ENCODE measurements at regions not wholly inside any gene's neighbourhood (a gene's known extent, or its start where the extent isn't known, plus 50 kb on each side); places are given as distances from the start of the nearest gene placed in this dataset.

DNA sequence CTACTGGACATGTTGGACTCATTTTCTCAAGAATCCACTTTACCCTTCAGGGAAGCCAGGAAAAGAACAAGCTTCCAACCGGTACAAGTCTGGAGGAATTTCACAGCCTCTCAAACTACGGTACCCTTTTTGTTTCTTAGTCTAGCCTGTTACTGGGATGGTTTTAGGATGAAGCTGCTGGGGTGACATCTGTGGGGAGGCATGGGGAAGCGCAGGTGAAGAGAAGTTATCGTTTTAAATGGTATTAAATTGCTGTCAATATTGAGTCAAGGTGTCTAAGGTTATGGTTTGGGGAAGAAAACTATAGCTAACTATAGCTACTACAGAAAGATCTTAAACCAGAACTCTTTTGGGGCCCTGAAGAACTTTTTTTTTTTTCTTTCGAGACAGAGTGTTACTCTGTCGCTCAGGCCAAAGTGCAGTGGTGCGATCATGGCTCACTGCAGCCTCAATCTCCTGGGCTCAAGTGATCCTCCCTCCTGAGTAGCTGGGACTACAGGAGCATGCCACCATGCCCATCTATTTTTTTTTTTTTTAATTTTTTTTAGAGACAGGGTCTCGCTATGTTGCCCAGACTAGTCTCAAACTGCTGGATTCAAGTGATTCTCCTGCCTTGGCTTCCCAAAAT, 128.7 kb downstream of the RIN2 start:
- Mint-ChIP-seq H3K27ac (no peak overlapping the region), H3K27me3 (peaks cover 3 to 11% of the 10 kb centered on the region in 2 donors), H3K4me3 (no peak overlapping the region), H3K36me3 (no peaks in the 10 kb centered on the region), H3K9me3 (peaks cover 0 to 3% (median 0%) of the 10 kb centered on the region in 5 donors), H3K4me1 (no peaks in the 10 kb centered on the region)
- H3K36me3 ChIP-seq (ENCODE audit: insufficient read depth, low read length): no peaks in the 10 kb centered on the region
- DNase-seq: no peak
- no peak overlapping the region for H3K27ac ChIP-seq (ENCODE audit: low read depth, low read length)
- ChIA-PET CTCF (no interaction called here), POLR2A (no interaction called here)
- H3K4me1 ChIP-seq (ENCODE audit: insufficient read depth, low read length): no peaks in the 10 kb centered on the region
- H3K9me3 ChIP-seq (ENCODE audit: low read length): no peaks in the 10 kb centered on the region
- H3K27me3 ChIP-seq (ENCODE audit: insufficient read depth, low read length, poor library complexity, severe bottlenecking): no peaks in the 10 kb centered on the region
- no peak overlapping the region for H3K4me3 ChIP-seq (ENCODE audit: low read length)

GRCh38 chr20:19887556-19888268, 129.4 kb upstream of the NAA20 start:
- Histone ChIP-seq H3K4me1 (ENCODE audit: insufficient read depth, low read length) (no peaks in the 10 kb centered on the region), H3K9me3 (ENCODE audit: low read length) (no peaks in the 10 kb centered on the region), H3K4me3 (ENCODE audit: low read length) (no peak overlapping the region), H3K27ac (ENCODE audit: low read depth, low read length) (no peak overlapping the region), H3K27me3 (ENCODE audit: insufficient read depth, low read length, poor library complexity, severe bottlenecking) (no peaks in the 10 kb centered on the region), H3K36me3 (ENCODE audit: insufficient read depth, low read length) (no peaks in the 10 kb centered on the region)
- Mint-ChIP-seq H3K27me3 (peaks cover 3 to 16% of the 10 kb centered on the region in 2 donors), H3K4me3 (no peak overlapping the region), H3K27ac (no peak overlapping the region), H3K4me1 (no peaks in the 10 kb centered on the region), H3K9me3 (no peaks in the 10 kb centered on the region), H3K36me3 (no peaks in the 10 kb centered on the region)
- ChIA-PET POLR2A (no interaction called here), CTCF (no interaction called here)
- DNase-seq: no peak

DNA sequence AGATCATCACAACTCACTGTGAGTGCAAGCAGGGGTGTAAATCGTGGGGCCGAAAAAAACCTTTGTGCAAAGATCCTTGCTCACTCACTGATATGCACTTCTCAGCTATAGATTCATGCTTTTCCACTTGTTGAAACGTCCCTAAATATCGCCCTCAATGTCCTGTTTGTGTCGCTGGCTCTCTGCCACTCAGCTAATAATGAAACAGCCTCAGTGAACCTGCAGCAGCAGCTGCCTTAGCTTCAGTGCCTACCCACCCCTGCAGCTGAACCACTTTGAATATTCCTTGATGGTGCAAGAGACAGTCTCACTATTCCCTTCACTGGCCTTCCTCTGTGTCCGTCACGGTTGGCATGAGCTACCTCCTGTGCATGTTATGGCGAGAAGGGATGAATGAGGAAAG, 128.9 kb upstream of the NAA20 start:
- Histone ChIP-seq H3K27ac (ENCODE audit: low read depth, low read length) (no peak overlapping the region), H3K9me3 (ENCODE audit: low read length) (no peaks in the 10 kb centered on the region), H3K4me1 (ENCODE audit: insufficient read depth, low read length) (no peaks in the 10 kb centered on the region), H3K27me3 (ENCODE audit: insufficient read depth, low read length, poor library complexity, severe bottlenecking) (no peaks in the 10 kb centered on the region), H3K4me3 (ENCODE audit: low read length) (no peak overlapping the region), H3K36me3 (ENCODE audit: insufficient read depth, low read length) (no peaks in the 10 kb centered on the region)
- no peak for DNase-seq
- no peak overlapping the region for H3K4me3 Mint-ChIP-seq
- ChIA-PET POLR2A (no interaction called here), CTCF (no interaction called here)
- no peaks in the 10 kb centered on the region for H3K9me3 Mint-ChIP-seq
- no peak overlapping the region for H3K27ac Mint-ChIP-seq
- peaks cover 3 to 16% of the 10 kb centered on the region in 2 donors for H3K27me3 Mint-ChIP-seq
- no peaks in the 10 kb centered on the region for H3K36me3 Mint-ChIP-seq
- no peaks in the 10 kb centered on the region for H3K4me1 Mint-ChIP-seq

- DNase-seq: no peak
- H3K27ac Mint-ChIP-seq: peak overlapping the region in 1 of 8 donors; percentile 61
- no peaks in the 10 kb centered on the region for H3K36me3 Mint-ChIP-seq
- no peak overlapping the region for H3K4me3 ChIP-seq (ENCODE audit: low read length)
- H3K4me1 ChIP-seq (ENCODE audit: insufficient read depth, low read length): no peaks in the 10 kb centered on the region
- H3K4me3 Mint-ChIP-seq: no peak overlapping the region
- H3K4me1 Mint-ChIP-seq: no peaks in the 10 kb centered on the region
- POLR2A ChIA-PET: no interaction called here
- peaks cover 5 to 16% of the 10 kb centered on the region in 2 donors for H3K27me3 Mint-ChIP-seq
- no peaks in the 10 kb centered on the region for H3K9me3 Mint-ChIP-seq
- H3K36me3 ChIP-seq (ENCODE audit: insufficient read depth, low read length): no peaks in the 10 kb centered on the region
- no peaks in the 10 kb centered on the region for H3K9me3 ChIP-seq (ENCODE audit: low read length)
- CTCF ChIA-PET: no interaction called here
- no peak overlapping the region for H3K27ac ChIP-seq (ENCODE audit: low read depth, low read length)
- H3K27me3 ChIP-seq (ENCODE audit: insufficient read depth, low read length, poor library complexity, severe bottlenecking): no peaks in the 10 kb centered on the region
These were observed 127.9 kb upstream of the NAA20 start for GRCh38 chr20:19889011-19889953.

DNA sequence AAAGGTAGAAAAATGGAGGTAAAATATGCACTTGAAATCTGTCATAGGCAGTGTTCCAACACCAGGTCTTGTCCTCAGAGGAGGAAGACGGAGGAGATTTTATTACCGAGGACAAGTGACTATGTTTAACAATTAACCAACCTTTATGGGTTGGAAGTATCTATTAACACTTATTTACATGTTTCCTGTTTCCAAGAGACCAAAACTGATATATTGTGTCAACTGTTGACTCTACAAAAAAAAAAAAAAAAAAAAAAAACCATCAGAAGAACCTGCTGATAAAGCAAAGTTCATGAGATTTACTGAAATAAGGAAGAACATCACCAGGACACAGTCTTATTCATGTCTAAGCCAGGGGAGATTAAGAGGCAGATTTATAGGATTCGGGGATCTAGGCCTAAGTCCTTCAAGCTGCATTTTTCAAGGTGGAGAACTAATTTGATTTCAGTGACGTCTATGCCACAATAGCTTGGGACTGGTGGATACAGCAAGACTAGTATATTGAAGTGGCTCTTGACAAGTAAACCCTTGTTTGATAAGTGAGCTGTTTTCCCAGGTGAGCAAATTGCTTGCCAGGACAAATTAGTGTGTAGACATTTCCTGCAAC, 126.6 kb upstream of the NAA20 start:
- Mint-ChIP-seq H3K27ac (no peak overlapping the region), H3K4me3 (no peak overlapping the region), H3K9me3 (no peaks in the 10 kb centered on the region), H3K36me3 (no peaks in the 10 kb centered on the region), H3K4me1 (no peaks in the 10 kb centered on the region), H3K27me3 (peaks cover 5 to 16% of the 10 kb centered on the region in 2 donors)
- H3K27me3 ChIP-seq (ENCODE audit: insufficient read depth, low read length, poor library complexity, severe bottlenecking): no peaks in the 10 kb centered on the region
- ChIA-PET POLR2A (no interaction called here), CTCF (no interaction called here)
- no peaks in the 10 kb centered on the region for H3K4me1 ChIP-seq (ENCODE audit: insufficient read depth, low read length)
- DNase-seq: no peak
- no peaks in the 10 kb centered on the region for H3K36me3 ChIP-seq (ENCODE audit: insufficient read depth, low read length)
- no peaks in the 10 kb centered on the region for H3K9me3 ChIP-seq (ENCODE audit: low read length)
- H3K27ac ChIP-seq (ENCODE audit: low read depth, low read length): no peak overlapping the region
- no peak overlapping the region for H3K4me3 ChIP-seq (ENCODE audit: low read length)

DNA sequence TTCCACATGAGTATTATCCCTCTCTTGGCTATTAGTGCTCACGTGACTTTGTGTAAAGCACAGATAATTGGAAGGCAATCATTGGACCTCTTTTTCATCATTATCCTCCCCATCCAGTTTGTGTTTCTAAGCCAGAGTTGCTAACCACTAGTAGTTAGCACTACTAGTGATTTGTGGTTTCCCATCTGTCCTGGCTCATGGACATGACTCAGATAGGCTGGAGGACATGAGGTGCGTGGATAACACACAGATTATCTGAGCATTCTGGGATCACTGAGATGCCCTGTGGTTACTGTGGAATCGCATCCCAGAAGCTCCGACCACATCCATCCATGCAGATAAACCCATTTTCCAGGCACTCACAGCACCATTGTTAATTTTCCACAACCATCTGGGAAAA, 123.8 kb upstream of the NAA20 start:
- ChIA-PET CTCF (no interaction called here), POLR2A (no interaction called here)
- Mint-ChIP-seq H3K4me3 (no peak overlapping the region), H3K27me3 (peaks cover 5 to 16% of the 10 kb centered on the region in 2 donors), H3K9me3 (no peaks in the 10 kb centered on the region), H3K27ac (no peak overlapping the region), H3K36me3 (no peaks in the 10 kb centered on the region), H3K4me1 (no peaks in the 10 kb centered on the region)
- Histone ChIP-seq H3K4me1 (ENCODE audit: insufficient read depth, low read length) (no peaks in the 10 kb centered on the region), H3K9me3 (ENCODE audit: low read length) (no peaks in the 10 kb centered on the region), H3K36me3 (ENCODE audit: insufficient read depth, low read length) (no peaks in the 10 kb centered on the region), H3K4me3 (ENCODE audit: low read length) (no peak overlapping the region), H3K27me3 (ENCODE audit: insufficient read depth, low read length, poor library complexity, severe bottlenecking) (no peaks in the 10 kb centered on the region), H3K27ac (ENCODE audit: low read depth, low read length) (no peak overlapping the region)
- DNase-seq: no peak

DNA sequence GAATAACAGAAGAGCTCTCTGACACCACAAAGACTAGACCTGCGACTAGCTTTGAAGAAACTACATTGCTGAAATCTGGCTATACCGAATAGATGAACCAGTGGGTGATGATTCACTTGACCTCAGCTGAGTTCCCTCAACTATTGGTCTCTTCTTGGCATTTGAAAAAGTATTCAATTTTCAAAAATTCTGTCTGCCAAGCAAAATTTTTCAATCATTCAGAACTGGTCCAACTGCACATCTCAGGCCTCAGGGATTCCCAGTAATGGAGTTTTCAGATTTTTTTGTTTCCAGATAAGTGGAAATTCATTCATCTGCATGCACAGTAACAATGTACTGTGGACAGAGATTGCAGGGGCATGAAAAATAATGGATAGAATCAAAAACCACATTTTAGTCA, 121.4 kb upstream of the NAA20 start:
- DNase-seq: no peak
- no peaks in the 10 kb centered on the region for H3K4me1 ChIP-seq (ENCODE audit: insufficient read depth, low read length)
- H3K27me3 ChIP-seq (ENCODE audit: insufficient read depth, low read length, poor library complexity, severe bottlenecking): no peaks in the 10 kb centered on the region
- H3K9me3 ChIP-seq (ENCODE audit: low read length): no peaks in the 10 kb centered on the region
- H3K27ac ChIP-seq (ENCODE audit: low read depth, low read length): no peak overlapping the region
- CTCF ChIA-PET: no interaction called here
- H3K36me3 ChIP-seq (ENCODE audit: insufficient read depth, low read length): no peaks in the 10 kb centered on the region
- H3K4me3 ChIP-seq (ENCODE audit: low read length): no peak overlapping the region
- POLR2A ChIA-PET: no interaction called here
- Mint-ChIP-seq H3K27me3 (peaks cover 2 to 13% of the 10 kb centered on the region in 2 donors), H3K4me3 (no peak overlapping the region), H3K36me3 (no peaks in the 10 kb centered on the region), H3K4me1 (no peaks in the 10 kb centered on the region), H3K27ac (no peak overlapping the region), H3K9me3 (peaks cover 0 to 11% (median 3%) of the 10 kb centered on the region in 5 donors)

GRCh38 chr20:19897891-19898290, 119.3 kb upstream of the NAA20 start:
- H3K4me3 ChIP-seq (ENCODE audit: low read length): no peak overlapping the region
- H3K36me3 Mint-ChIP-seq: no peaks in the 10 kb centered on the region
- no peaks in the 10 kb centered on the region for H3K36me3 ChIP-seq (ENCODE audit: insufficient read depth, low read length)
- no peaks in the 10 kb centered on the region for H3K9me3 ChIP-seq (ENCODE audit: low read length)
- no peaks in the 10 kb centered on the region for H3K4me1 Mint-ChIP-seq
- no peaks in the 10 kb centered on the region for H3K4me1 ChIP-seq (ENCODE audit: insufficient read depth, low read length)
- H3K27me3 Mint-ChIP-seq: peaks cover 2 to 8% of the 10 kb centered on the region in 2 donors
- H3K27ac Mint-ChIP-seq: no peak overlapping the region
- ChIA-PET POLR2A (no interaction called here), CTCF (no interaction called here)
- H3K9me3 Mint-ChIP-seq: peaks cover 2 to 11% (median 3%) of the 10 kb centered on the region in 5 donors
- no peak overlapping the region for H3K27ac ChIP-seq (ENCODE audit: low read depth, low read length)
- no peaks in the 10 kb centered on the region for H3K27me3 ChIP-seq (ENCODE audit: insufficient read depth, low read length, poor library complexity, severe bottlenecking)
- no peak overlapping the region for H3K4me3 Mint-ChIP-seq
- no peak for DNase-seq
